Hypothalamus (tissue), 51 donors: ENCODE measurements at regions not wholly inside any gene's neighbourhood (a gene's known extent, or its start where the extent isn't known, plus 50 kb on each side); places are given as distances from the start of the nearest gene placed in this dataset.

ENCODE experiments used
- DNase-seq, 51 donors: peaks; one replicate each; lab custom pipeline; 2025; lab: John Stamatoyannopoulos, UW

GRCh38 chr3:106251160-106251892 is 382.5 kb upstream of the CBLB start:
- no peak for DNase-seq

GRCh38 chr3:106255870-106256248 is 387.0 kb upstream of the CBLB start:
- no peak for DNase-seq

GRCh38 chr3:106256249-106256957 is 387.6 kb upstream of the CBLB start:
- DNase-seq: no peak

- DNase-seq: no peak
Measured at GRCh38 chr3:106257172-106257571, 388.4 kb upstream of the CBLB start.

GRCh38 chr3:106261396-106261795 is 392.6 kb upstream of the CBLB start:
- no peak for DNase-seq

- no peak for DNase-seq
Measured at GRCh38 chr3:106261915-106262683, 393.3 kb upstream of the CBLB start.

GRCh38 chr3:106263011-106263410 is 394.2 kb upstream of the CBLB start:
- no peak for DNase-seq

GRCh38 chr3:106263546-106263945 is 394.7 kb upstream of the CBLB start:
- DNase-seq: no peak

GRCh38 chr3:106265704-106266103 is 396.9 kb upstream of the CBLB start:
- no peak for DNase-seq

GRCh38 chr3:106268696-106269095 is 399.9 kb upstream of the CBLB start:
- DNase-seq: no peak

- no peak for DNase-seq
Measured at GRCh38 chr3:106272302-106272701, 403.5 kb upstream of the CBLB start.

- no peak for DNase-seq
Measured at GRCh38 chr3:106275592-106275991, 406.8 kb upstream of the CBLB start.

- no peak for DNase-seq
Measured at GRCh38 chr3:106276151-106276550, 407.3 kb upstream of the CBLB start.

- DNase-seq: no peak
Measured at GRCh38 chr3:106276755-106277612, 408.2 kb upstream of the CBLB start.

GRCh38 chr3:106277731-106278130 is 408.9 kb upstream of the CBLB start:
- no peak for DNase-seq

- no peak for DNase-seq
Measured at GRCh38 chr3:106281221-106281620, 412.4 kb upstream of the CBLB start.

GRCh38 chr3:106282943-106283342 is 414.1 kb upstream of the CBLB start:
- no peak for DNase-seq

GRCh38 chr3:106288781-106289180 is 420.0 kb upstream of the CBLB start:
- DNase-seq: no peak

GRCh38 chr3:106290304-106290997 is 421.6 kb upstream of the CBLB start:
- DNase-seq: no peak

GRCh38 chr3:106293161-106293560 is 424.3 kb upstream of the CBLB start:
- DNase-seq: no peak
